Hypothalamus (tissue), 51 donors: ENCODE measurements at regions not wholly inside any gene's neighbourhood (a gene's known extent, or its start where the extent isn't known, plus 50 kb on each side); places are given as distances from the start of the nearest gene placed in this dataset.

Experiments
- DNase-seq, 51 donors: peaks; one replicate each; lab custom pipeline; 2025; lab: John Stamatoyannopoulos, UW

DNA sequence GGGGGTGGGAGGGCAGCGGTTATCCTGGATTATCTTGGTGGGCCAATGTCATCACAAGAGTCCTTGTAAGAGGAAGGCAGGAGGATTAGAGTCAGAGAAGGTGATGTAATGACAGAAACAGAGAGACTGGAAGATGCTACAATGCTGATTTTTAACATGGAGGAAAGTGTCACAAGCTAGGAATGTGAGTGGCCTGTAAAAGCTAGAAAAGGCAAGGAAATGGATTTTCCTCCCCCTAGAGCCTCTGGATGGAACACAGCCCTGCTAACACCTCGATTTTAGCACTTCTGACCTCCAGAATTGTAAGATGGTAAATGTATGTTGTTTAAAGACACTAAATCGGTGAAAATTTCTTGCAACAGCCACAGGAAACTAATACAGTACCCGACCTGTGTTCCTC lies 109.3 kb downstream of the MN1 start:
- DNase-seq: no peak

DNA sequence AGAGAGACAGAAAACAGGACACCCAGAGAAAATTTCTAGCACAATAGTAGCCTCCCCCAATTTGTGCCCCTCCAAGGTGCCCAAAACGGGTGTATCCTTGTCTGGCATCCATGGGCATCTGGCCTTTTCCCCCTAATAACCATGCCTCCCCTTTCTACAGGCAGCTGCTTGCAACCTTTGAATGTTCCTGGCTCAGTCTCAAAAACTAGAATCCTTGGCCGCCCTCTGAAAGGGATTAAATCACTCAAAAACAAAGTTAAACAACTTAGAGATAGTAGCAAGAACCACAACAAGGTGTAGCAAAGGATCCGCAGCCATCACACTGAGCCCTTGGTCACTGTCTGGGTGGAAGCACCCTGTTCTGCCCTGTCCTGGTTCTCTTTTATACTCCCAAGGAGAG lies 105.6 kb downstream of the MN1 start:
- DNase-seq: no peak

DNA sequence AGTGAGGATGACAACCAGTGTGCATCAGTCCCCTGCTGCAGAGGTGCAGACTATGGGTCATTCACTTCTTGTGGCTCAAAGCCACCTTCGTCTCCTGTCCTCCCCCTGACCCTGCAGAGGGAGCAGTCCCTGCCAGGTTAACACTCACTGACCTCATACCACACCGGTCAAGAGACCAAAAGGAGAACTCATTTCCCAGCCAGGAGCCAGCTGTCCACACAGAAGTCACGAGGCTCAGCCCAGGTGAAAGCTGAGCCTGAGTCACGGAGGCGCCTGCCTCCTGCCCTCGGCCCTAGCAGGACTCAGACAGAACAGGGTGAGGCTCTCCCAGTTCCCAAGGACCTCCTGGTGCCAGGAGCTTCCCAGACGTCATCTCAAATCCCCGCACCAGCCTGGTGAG lies 103.7 kb downstream of the MN1 start:
- no peak for DNase-seq
